GM12872 (cell line): ENCODE measurements at regions not wholly inside any gene's neighbourhood (a gene's known extent, or its start where the extent isn't known, plus 50 kb on each side); places are given as distances from the start of the nearest gene placed in this dataset.

Source experiments
- CTCF ChIP-seq: IDR thresholded peaks from 3 replicates; pipeline ENCODE4 v1.5.1; 2011; ENCODE audit warnings: low read depth, mild to moderate bottlenecking, low read length, moderate library complexity; ENCODE audit not compliant: insufficient read depth

- no peak for TF ChIP-seq CTCF
Observed at GRCh38 chrX:18047491-18047890, 173.2 kb downstream of the BEND2 start.

- no peak for TF ChIP-seq CTCF
Observed at GRCh38 chrX:18045436-18045835, 175.2 kb downstream of the BEND2 start.

- TF ChIP-seq CTCF, result no peak
Observed at GRCh38 chrX:18042776-18043175, 177.9 kb downstream of the BEND2 start.

GRCh38 chrX:18041656-18042055 is 179.0 kb downstream of the BEND2 start:
- no peak for TF ChIP-seq CTCF

GRCh38 chrX:18039023-18039422 is 177.9 kb upstream of the RAI2 start:
- no peak for TF ChIP-seq CTCF

GRCh38 chrX:18036394-18036793 is 175.3 kb upstream of the RAI2 start:
- no peak for TF ChIP-seq CTCF

- no peak for TF ChIP-seq CTCF
Observed at GRCh38 chrX:18034945-18035344, 173.8 kb upstream of the RAI2 start.

GRCh38 chrX:18034504-18034903 is 173.4 kb upstream of the RAI2 start:
- TF ChIP-seq CTCF, result no peak
